ENCODE measurements at regions not wholly inside any gene's neighbourhood (a gene's known extent, or its start where the extent isn't known, plus 50 kb on each side); places are given as distances from the start of the nearest gene placed in this dataset.

DNA sequence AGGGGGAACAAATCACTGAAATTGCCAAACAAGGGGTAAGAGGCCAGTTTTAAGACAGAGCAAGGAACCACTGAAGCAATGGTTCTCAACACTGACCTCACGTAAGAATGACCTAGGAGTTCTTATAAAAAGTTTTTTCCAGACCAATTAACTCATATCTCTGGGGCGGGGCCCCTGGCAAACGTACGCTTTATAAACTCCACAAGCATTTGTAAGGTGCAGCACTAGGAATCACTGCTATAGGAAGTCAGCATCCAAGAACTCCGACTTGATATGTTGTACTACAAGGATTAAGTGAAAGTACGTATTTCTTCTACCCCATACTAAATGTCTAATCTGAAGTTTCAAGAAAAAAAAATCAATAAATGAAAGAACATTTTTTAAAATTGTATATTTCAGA lies 269.9 kb downstream of the RCHY1 start:
- Histone ChIP-seq H3K9me3 (replicated peaks; ENCODE audit: control insufficient read depth, insufficient read depth, low read length) (no peaks in the 10 kb centered on the region), H2AFZ (ENCODE audit: low read depth, low read length) (no peak overlapping the region), H3K79me2 (ENCODE audit: control insufficient read depth, insufficient read depth, low read length) (no peaks in the 10 kb centered on the region), H4K20me1 (replicated peaks; ENCODE audit: control insufficient read depth, extremely low read depth, insufficient read depth, low read length) (no peaks in the 10 kb centered on the region), H3K4me1 (ENCODE audit: control insufficient read depth, extremely low read depth, insufficient read depth, low read length) (peaks cover 11% of the 10 kb centered on the region), H3K4me3 (replicated peaks in 1 of 3; ENCODE audit: insufficient read depth in 1 of 3, low read depth in 1 of 3, low read length in 3 of 3) (no peak overlapping the region), H3K4me2 (ENCODE audit: insufficient read depth, low read length) (no peak overlapping the region), H3K9ac (replicated peaks; ENCODE audit: extremely low read depth, insufficient read depth, low read length) (no peak overlapping the region), H3K27me3 (ENCODE audit: control insufficient read depth in 2 of 2, insufficient read depth in 2 of 2, low read length in 2 of 2) (no peaks in the 10 kb centered on the region), H3K27ac (ENCODE audit: insufficient read depth, low read depth, low read length) (no peak overlapping the region), H3K36me3 (ENCODE audit: control insufficient read depth in 2 of 2, extremely low read depth in 1 of 2, insufficient read depth in 2 of 2, low read length in 2 of 2) (no peaks in the 10 kb centered on the region), H3K9me1 (replicated peaks; ENCODE audit: control insufficient read depth, extremely low read depth, insufficient read depth, low read length) (no peaks in the 10 kb centered on the region)
- intact Hi-C loops (cut with micrococcal nuclease) (no loop called here), dilution Hi-C loops (cut with MboI; ENCODE audit: extremely low pct_ligation_motif_present, low sequenced_read_pairs) (no loop called here)
- TF ChIP-seq MYC (IDR thresholded peaks at IDR 0.05; ENCODE audit: low read depth, low read length): no peak
- TF ChIP-seq GATA2 (IDR thresholded peaks at IDR 0.05; ENCODE audit: insufficient read depth, insufficient read length, low read depth, low read length): no peak
- no peak for TF ChIP-seq JUN (IDR thresholded peaks at IDR 0.05; ENCODE audit: borderline replicate concordance, insufficient read depth, insufficient read length, low read depth)
- TF ChIP-seq POLR2AphosphoS5 (IDR thresholded peaks at IDR 0.05; ENCODE audit: insufficient read depth, low read depth, low read length): no peak
- TF ChIP-seq POLR2A (IDR thresholded peaks at IDR 0.05; ENCODE audit: low read depth, low read length): no peak
- TF ChIP-seq, protein P1, sequence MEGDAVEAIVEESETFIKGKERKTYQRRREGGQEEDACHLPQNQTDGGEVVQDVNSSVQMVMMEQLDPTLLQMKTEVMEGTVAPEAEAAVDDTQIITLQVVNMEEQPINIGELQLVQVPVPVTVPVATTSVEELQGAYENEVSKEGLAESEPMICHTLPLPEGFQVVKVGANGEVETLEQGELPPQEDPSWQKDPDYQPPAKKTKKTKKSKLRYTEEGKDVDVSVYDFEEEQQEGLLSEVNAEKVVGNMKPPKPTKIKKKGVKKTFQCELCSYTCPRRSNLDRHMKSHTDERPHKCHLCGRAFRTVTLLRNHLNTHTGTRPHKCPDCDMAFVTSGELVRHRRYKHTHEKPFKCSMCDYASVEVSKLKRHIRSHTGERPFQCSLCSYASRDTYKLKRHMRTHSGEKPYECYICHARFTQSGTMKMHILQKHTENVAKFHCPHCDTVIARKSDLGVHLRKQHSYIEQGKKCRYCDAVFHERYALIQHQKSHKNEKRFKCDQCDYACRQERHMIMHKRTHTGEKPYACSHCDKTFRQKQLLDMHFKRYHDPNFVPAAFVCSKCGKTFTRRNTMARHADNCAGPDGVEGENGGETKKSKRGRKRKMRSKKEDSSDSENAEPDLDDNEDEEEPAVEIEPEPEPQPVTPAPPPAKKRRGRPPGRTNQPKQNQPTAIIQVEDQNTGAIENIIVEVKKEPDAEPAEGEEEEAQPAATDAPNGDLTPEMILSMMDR (IDR thresholded peaks at IDR 0.05; ENCODE audit: extremely low read depth in 1 of 2, insufficient read depth in 1 of 2, low read depth in 1 of 2, low read length in 2 of 2): no peak
- TF ChIP-seq EZH2 (IDR thresholded peaks at IDR 0.05; ENCODE audit: borderline replicate concordance, low read depth, low read length, severe bottlenecking): no peak
- TF ChIP-seq, protein P2, sequence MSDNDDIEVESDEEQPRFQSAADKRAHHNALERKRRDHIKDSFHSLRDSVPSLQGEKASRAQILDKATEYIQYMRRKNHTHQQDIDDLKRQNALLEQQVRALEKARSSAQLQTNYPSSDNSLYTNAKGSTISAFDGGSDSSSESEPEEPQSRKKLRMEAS (IDR thresholded peaks at IDR 0.05; ENCODE audit: insufficient read depth, insufficient read length): no peak
- TF ChIP-seq FOS (IDR thresholded peaks at IDR 0.05; ENCODE audit: borderline replicate concordance, insufficient read depth, low read length): no peak
- FAIRE-seq (no peak), DNase-seq (ENCODE audit: low read depth, low spot score) (no peak)
- CTCF ChIA-PET: no interaction called here
- POLR2A ChIA-PET: no interaction called here
- BruUV-seq (replicated peaks): no TSS peak

Data from endothelial cell of umbilical vein (primary cell).